Uterus (tissue), 2 donors: ENCODE measurements at regions not wholly inside any gene's neighbourhood (a gene's known extent, or its start where the extent isn't known, plus 50 kb on each side); places are given as distances from the start of the nearest gene placed in this dataset.

ENCODE experiments used
- POLR2A ChIP-seq, 2 donors: fragments of 450-650 bp; IDR thresholded peaks; one replicate each; pipeline ENCODE4 v1.6.1; 2016; ENCODE audit warnings: antibody characterized with exemption in 2 of 2, mild to moderate bottlenecking in 1 of 2, moderate library complexity in 1 of 2
- TF ChIP-seq, protein P1 (sequence below), 4 experiments: fragments of 200-600 bp in 2 of 4; fragments of 450-650 bp in 2 of 4; sonication (generic) in 2 of 4; IDR thresholded peaks; one replicate each; pipeline ENCODE4 v1.5.1; 2016 to 2019; ENCODE audit warnings: antibody characterized with exemption in 4 of 4, mild to moderate bottlenecking in 2 of 4, moderate library complexity in 1 of 4

DNA sequence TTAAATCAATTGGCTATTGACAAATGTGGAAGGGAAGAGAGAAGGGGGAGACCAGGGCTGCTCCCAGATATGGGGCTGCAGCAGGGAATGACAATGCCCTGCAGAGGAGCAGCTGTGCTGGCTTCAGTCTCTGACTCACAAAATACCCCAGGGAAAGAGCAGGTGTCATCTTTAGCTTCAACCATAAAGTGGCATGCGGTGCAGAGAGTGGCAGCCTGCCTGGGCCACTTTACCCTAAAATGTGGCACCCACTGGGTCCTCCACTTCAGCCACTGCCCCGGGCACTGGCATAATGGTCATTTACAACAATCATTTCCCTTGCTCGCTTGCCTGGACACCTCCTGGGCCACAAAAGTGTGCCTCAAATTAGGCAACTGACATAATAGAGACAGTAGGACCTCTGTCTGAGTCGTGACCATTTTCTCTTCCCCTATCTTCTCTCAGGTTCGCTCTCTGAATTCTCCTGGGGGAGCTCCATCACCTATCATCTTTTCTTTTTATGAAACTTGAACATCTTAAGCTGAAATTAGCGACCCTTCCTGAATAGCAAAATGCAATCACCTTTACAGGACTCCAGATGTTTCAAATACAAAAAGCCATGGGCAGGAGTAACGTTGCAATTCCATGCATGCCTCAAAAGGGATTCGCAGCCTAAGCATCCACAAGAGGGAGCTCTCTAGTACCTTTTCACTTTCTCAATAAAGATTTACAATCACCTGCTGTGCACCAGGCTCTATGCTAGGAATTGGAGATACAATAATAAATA lies 179.9 kb upstream of the ATF7IP start:
- TF ChIP-seq, protein P1, sequence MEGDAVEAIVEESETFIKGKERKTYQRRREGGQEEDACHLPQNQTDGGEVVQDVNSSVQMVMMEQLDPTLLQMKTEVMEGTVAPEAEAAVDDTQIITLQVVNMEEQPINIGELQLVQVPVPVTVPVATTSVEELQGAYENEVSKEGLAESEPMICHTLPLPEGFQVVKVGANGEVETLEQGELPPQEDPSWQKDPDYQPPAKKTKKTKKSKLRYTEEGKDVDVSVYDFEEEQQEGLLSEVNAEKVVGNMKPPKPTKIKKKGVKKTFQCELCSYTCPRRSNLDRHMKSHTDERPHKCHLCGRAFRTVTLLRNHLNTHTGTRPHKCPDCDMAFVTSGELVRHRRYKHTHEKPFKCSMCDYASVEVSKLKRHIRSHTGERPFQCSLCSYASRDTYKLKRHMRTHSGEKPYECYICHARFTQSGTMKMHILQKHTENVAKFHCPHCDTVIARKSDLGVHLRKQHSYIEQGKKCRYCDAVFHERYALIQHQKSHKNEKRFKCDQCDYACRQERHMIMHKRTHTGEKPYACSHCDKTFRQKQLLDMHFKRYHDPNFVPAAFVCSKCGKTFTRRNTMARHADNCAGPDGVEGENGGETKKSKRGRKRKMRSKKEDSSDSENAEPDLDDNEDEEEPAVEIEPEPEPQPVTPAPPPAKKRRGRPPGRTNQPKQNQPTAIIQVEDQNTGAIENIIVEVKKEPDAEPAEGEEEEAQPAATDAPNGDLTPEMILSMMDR (IDR thresholded peaks at IDR 0.05) = peak in 2 of 4 experiments; percentile 8 to 22
- TF ChIP-seq POLR2A (IDR thresholded peaks at IDR 0.05) = no peak
